Stomach (tissue), 4 donors: ENCODE measurements at regions not wholly inside any gene's neighbourhood (a gene's known extent, or its start where the extent isn't known, plus 50 kb on each side); places are given as distances from the start of the nearest gene placed in this dataset.

Experiments
- CTCF ChIP-seq, 7 experiments: fragments of 450-650 bp in 4 of 7; fragments of 200-600 bp in 3 of 7; sonication (generic) in 3 of 7; IDR thresholded peaks; one replicate each; pipeline ENCODE4 v1.5.1; 2016 to 2019; ENCODE audit warnings: antibody characterized with exemption in 7 of 7, control low read depth in 2 of 7, mild to moderate bottlenecking in 1 of 7
- POLR2A ChIP-seq, 4 donors: fragments of 450-650 bp; IDR thresholded peaks; one replicate each; pipeline ENCODE4 v1.6.1; 2016; ENCODE audit warnings: antibody characterized with exemption in 4 of 4, control low read depth in 2 of 4, mild to moderate bottlenecking in 1 of 4, moderate library complexity in 1 of 4

GRCh38 chr1:81730881-81731280 lies 69.9 kb upstream of the ADGRL2 start:
- TF ChIP-seq CTCF (IDR thresholded peaks at IDR 0.05) (no peak), POLR2A (IDR thresholded peaks at IDR 0.05) (no peak)
